Endothelial cell of umbilical vein (primary cell): ENCODE measurements at regions not wholly inside any gene's neighbourhood (a gene's known extent, or its start where the extent isn't known, plus 50 kb on each side); places are given as distances from the start of the nearest gene placed in this dataset.

ENCODE experiments used
- BruUV-seq: library from RNA; stranded (reverse); fragments of 400-500 nt; replicated peaks from 2 replicates; lab custom pipeline; 2021; lab: Mats Ljungman, UMichigan
- CTCF ChIA-PET: fragments of 300-600, 350-600 bp; sonication (Branson Sonifier 250); formaldehyde crosslinking; loops from one replicate; lab custom pipeline; 2021; ENCODE audit warnings: antibody characterized with exemption, inconsistent platforms; lab: Charles Lee
- POLR2A ChIA-PET: fragments of 300-600, 350-600 bp; sonication (Branson Sonifier 250); formaldehyde crosslinking; loops from one replicate; lab custom pipeline; 2021; ENCODE audit warnings: antibody characterized with exemption, inconsistent platforms; lab: Charles Lee
- DNase-seq: peaks from one replicate; pipeline ENCODE4 v3.0.0-alpha.2; 2011; ENCODE audit warnings: low read depth, low spot score
- FAIRE-seq: peaks from 2 replicates; lab custom pipeline; 2011; peaks lifted over from hg19 to GRCh38; lab: Jason Lieb, UNC
- H2AFZ ChIP-seq: 2 replicates; pipeline ENCODE4 v1.6.0; 2012; ENCODE audit warnings: low read depth, low read length, control low read depth, inconsistent platforms
- H3K27ac ChIP-seq: 2 replicates; pipeline ENCODE4 v1.5.1; 2011; ENCODE audit warnings: low read depth, mild to moderate bottlenecking, control low read depth, low read length, moderate library complexity; ENCODE audit not compliant: insufficient read depth
- H3K27me3 ChIP-seq, 2 experiments: 2 replicates each; pipeline versions ENCODE4 v1.6.0 to v1.6.1; 2011; ENCODE audit warnings: low read length in 2 of 2, mixed read lengths in 1 of 2; ENCODE audit not compliant: control insufficient read depth in 2 of 2, insufficient read depth in 2 of 2
- H3K36me3 ChIP-seq, 2 experiments: 2 replicates in 1 of 2; 3 replicates in 1 of 2; pipeline ENCODE4 v1.5.1; 2011; ENCODE audit warnings: low read length in 2 of 2, mild to moderate bottlenecking in 1 of 2, moderate library complexity in 1 of 2; ENCODE audit not compliant: control insufficient read depth in 2 of 2, insufficient read depth in 2 of 2; ENCODE audit errors: extremely low read depth in 1 of 2
- H3K4me1 ChIP-seq: 3 replicates; pipeline ENCODE4 v1.5.1; 2011; ENCODE audit warnings: mild to moderate bottlenecking, low read length; ENCODE audit not compliant: control insufficient read depth, insufficient read depth; ENCODE audit errors: extremely low read depth
- H3K4me2 ChIP-seq: 2 replicates; pipeline ENCODE4 v1.6.1; 2011; ENCODE audit warnings: low read length, control low read depth, mixed read lengths; ENCODE audit not compliant: insufficient read depth
- H3K4me3 ChIP-seq, 3 experiments: fragments of 200-600 bp in 1 of 3; sonication (generic), shearing (Covaris generic) in 1 of 3; replicated peaks in 1 of 3; 2 replicates each; pipeline ENCODE4 v1.5.1; 2011 to 2016; ENCODE audit warnings: control low read depth in 3 of 3, low read length in 3 of 3, mild to moderate bottlenecking in 2 of 3, inconsistent platforms in 1 of 3, low read depth in 1 of 3, moderate library complexity in 1 of 3; ENCODE audit not compliant: insufficient read depth in 1 of 3
- H3K79me2 ChIP-seq: 2 replicates; pipeline ENCODE4 v1.6.0; 2012; ENCODE audit warnings: low read length, inconsistent platforms; ENCODE audit not compliant: control insufficient read depth, insufficient read depth
- H3K9ac ChIP-seq: replicated peaks from 2 replicates; pipeline ENCODE3; 2011; ENCODE audit warnings: low read length, control low read depth; ENCODE audit not compliant: insufficient read depth; ENCODE audit errors: extremely low read depth
- H3K9me1 ChIP-seq: replicated peaks from 3 replicates; pipeline ENCODE4 v1.6.0; 2011; ENCODE audit warnings: mild to moderate bottlenecking, low read length; ENCODE audit not compliant: control insufficient read depth, insufficient read depth; ENCODE audit errors: extremely low read depth
- H3K9me3 ChIP-seq: replicated peaks from 2 replicates; pipeline ENCODE4 v1.5.1; 2012; ENCODE audit warnings: low read length, inconsistent platforms; ENCODE audit not compliant: control insufficient read depth, insufficient read depth
- H4K20me1 ChIP-seq: replicated peaks from 2 replicates; pipeline ENCODE3; 2011; ENCODE audit warnings: mild to moderate bottlenecking, low read length; ENCODE audit not compliant: control insufficient read depth, insufficient read depth; ENCODE audit errors: extremely low read depth
- EZH2 ChIP-seq: IDR thresholded peaks from 2 replicates; pipeline ENCODE4 v1.6.1; 2012; ENCODE audit warnings: borderline replicate concordance, low read depth, mild to moderate bottlenecking, moderate library complexity, low read length, inconsistent platforms; ENCODE audit not compliant: severe bottlenecking
- FOS ChIP-seq: IDR thresholded peaks from 2 replicates; pipeline ENCODE4 v1.6.1; 2011; ENCODE audit warnings: mild to moderate bottlenecking, low read length, moderate library complexity, borderline replicate concordance; ENCODE audit not compliant: insufficient read depth
- GATA2 ChIP-seq: IDR thresholded peaks from 2 replicates; pipeline ENCODE4 v1.7.0; 2011; ENCODE audit warnings: low read depth, mild to moderate bottlenecking, moderate library complexity, mixed read lengths, low read length; ENCODE audit not compliant: insufficient read length, insufficient read depth
- JUN ChIP-seq: IDR thresholded peaks from 2 replicates; pipeline ENCODE4 v1.6.1; 2011; ENCODE audit warnings: borderline replicate concordance, low read depth; ENCODE audit not compliant: insufficient read length, insufficient read depth
- MYC ChIP-seq: IDR thresholded peaks from one replicate; pipeline ENCODE4 v1.6.1; 2011; ENCODE audit warnings: mild to moderate bottlenecking, low read depth, low read length
- POLR2A ChIP-seq: IDR thresholded peaks from 2 replicates; pipeline ENCODE4 v1.6.1; 2012; ENCODE audit warnings: low read depth, mild to moderate bottlenecking, control low read depth, low read length
- POLR2AphosphoS5 ChIP-seq: IDR thresholded peaks from 2 replicates; pipeline ENCODE4 v1.6.1; 2012; ENCODE audit warnings: low read depth, mild to moderate bottlenecking, control low read depth, low read length, moderate library complexity; ENCODE audit not compliant: insufficient read depth
- dilution Hi-C: fragments of 300-500 bp; cut with MboI; formaldehyde crosslinking; loops from one replicate; pipeline ENCODE4 v1.15.0; 2019; ENCODE audit warnings: low sequenced_read_pairs; ENCODE audit not compliant: extremely low pct_ligation_motif_present
- intact Hi-C: fragments of 100-400 bp; cut with micrococcal nuclease; formaldehyde crosslinking; loops from one replicate; pipeline ENCODE4 v1.10.0; 2022
- TF ChIP-seq, protein P1 (sequence below), 2 donors: IDR thresholded peaks; 1 replicate in 1 of 2; 2 replicates in 1 of 2; pipeline ENCODE4 v1.5.1; 2011; ENCODE audit warnings: low read length in 2 of 2, mild to moderate bottlenecking in 2 of 2, moderate library complexity in 2 of 2, control low read depth in 1 of 2, inconsistent platforms in 1 of 2, low read depth in 1 of 2; ENCODE audit not compliant: insufficient read depth in 1 of 2; ENCODE audit errors: extremely low read depth in 1 of 2
- TF ChIP-seq, protein P2 (sequence below): IDR thresholded peaks from 2 replicates; pipeline ENCODE4 v1.6.1; 2011; ENCODE audit not compliant: insufficient read depth, insufficient read length

DNA sequence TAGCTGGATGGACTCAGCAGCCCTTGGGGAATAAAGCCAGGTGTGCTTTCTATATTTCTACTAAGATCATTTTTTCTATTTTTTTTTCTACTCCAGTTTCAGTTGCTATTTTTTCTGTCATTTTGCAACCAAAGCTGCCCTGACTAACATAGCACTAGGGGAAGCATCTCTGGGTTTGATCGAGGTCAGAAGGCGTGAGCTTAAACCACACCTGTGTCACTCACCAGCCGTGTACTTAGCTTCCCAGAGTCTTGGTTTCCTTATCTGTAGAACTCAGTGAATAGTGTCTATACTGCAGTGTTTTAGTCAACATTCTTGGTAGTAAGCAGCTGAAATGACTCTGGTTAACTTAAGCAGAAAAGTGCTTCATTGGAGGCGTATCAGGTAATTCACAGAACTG is 489.6 kb upstream of the SPRED2 start:
- ChIA-PET CTCF (no interaction called here), POLR2A (no interaction called here)
- DNase-seq, result no peak
- no peak overlapping the region for H2AFZ ChIP-seq
- H3K9me1 ChIP-seq, result no peaks in the 10 kb centered on the region
- no TSS peak for BruUV-seq
- H3K4me3 ChIP-seq, result no peak overlapping the region
- dilution Hi-C loops, result no loop called here
- no peak overlapping the region for H3K27ac ChIP-seq
- H3K36me3 ChIP-seq, result no peaks in the 10 kb centered on the region
- no peaks in the 10 kb centered on the region for H3K4me1 ChIP-seq
- no peak overlapping the region for H3K4me2 ChIP-seq
- TF ChIP-seq GATA2, result no peak
- TF ChIP-seq, protein P1, sequence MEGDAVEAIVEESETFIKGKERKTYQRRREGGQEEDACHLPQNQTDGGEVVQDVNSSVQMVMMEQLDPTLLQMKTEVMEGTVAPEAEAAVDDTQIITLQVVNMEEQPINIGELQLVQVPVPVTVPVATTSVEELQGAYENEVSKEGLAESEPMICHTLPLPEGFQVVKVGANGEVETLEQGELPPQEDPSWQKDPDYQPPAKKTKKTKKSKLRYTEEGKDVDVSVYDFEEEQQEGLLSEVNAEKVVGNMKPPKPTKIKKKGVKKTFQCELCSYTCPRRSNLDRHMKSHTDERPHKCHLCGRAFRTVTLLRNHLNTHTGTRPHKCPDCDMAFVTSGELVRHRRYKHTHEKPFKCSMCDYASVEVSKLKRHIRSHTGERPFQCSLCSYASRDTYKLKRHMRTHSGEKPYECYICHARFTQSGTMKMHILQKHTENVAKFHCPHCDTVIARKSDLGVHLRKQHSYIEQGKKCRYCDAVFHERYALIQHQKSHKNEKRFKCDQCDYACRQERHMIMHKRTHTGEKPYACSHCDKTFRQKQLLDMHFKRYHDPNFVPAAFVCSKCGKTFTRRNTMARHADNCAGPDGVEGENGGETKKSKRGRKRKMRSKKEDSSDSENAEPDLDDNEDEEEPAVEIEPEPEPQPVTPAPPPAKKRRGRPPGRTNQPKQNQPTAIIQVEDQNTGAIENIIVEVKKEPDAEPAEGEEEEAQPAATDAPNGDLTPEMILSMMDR (IDR thresholded peaks at IDR 0.05; ENCODE audit: extremely low read depth in 1 of 2, insufficient read depth in 1 of 2, low read depth in 1 of 2, low read length in 2 of 2), result no peak
- TF ChIP-seq FOS, result no peak
- TF ChIP-seq JUN, result no peak
- TF ChIP-seq EZH2, result no peak
- no peak for TF ChIP-seq POLR2A
- no peak for TF ChIP-seq MYC
- TF ChIP-seq, protein P2, sequence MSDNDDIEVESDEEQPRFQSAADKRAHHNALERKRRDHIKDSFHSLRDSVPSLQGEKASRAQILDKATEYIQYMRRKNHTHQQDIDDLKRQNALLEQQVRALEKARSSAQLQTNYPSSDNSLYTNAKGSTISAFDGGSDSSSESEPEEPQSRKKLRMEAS, result no peak
- TF ChIP-seq POLR2AphosphoS5, result no peak
- no peak for FAIRE-seq
- H3K9ac ChIP-seq, result no peak overlapping the region
- H3K9me3 ChIP-seq, result no peaks in the 10 kb centered on the region
- no peaks in the 10 kb centered on the region for H3K27me3 ChIP-seq
- no peaks in the 10 kb centered on the region for H4K20me1 ChIP-seq
- H3K79me2 ChIP-seq, result no peaks in the 10 kb centered on the region
- intact Hi-C loops, result no loop called here
